Neural cell (in vitro differentiated cells): ENCODE measurements at regions not wholly inside any gene's neighbourhood (a gene's known extent, or its start where the extent isn't known, plus 50 kb on each side); places are given as distances from the start of the nearest gene placed in this dataset.

Experiments
- EP300 ChIP-seq: fragments of 450-650 bp; conservative IDR thresholded peaks from 2 replicates; pipeline ENCODE4 v1.6.1; 2014; ENCODE audit warnings: antibody characterized with exemption, mild to moderate bottlenecking, moderate library complexity; ENCODE audit not compliant: poor library complexity, severe bottlenecking
- EZH2 ChIP-seq: fragments of 200-600, 300-800 bp; shearing (Covaris generic), sonication (generic); IDR thresholded peaks from 2 replicates; pipeline ENCODE4 v1.6.1; 2014; ENCODE audit warnings: antibody characterized with exemption, low read length, borderline replicate concordance, mild to moderate bottlenecking; ENCODE audit not compliant: insufficient read depth, poor library complexity, severe bottlenecking
- POLR2AphosphoS5 ChIP-seq: IDR thresholded peaks from 2 replicates; pipeline ENCODE4 v1.6.1; 2012
- RAD21 ChIP-seq: fragments of 450-650 bp; conservative IDR thresholded peaks from 2 replicates; pipeline ENCODE4 v1.6.1; 2014; ENCODE audit warnings: antibody characterized with exemption, mild to moderate bottlenecking, moderate library complexity
- REST ChIP-seq: IDR thresholded peaks from 2 replicates; pipeline ENCODE4 v1.6.1; 2012; ENCODE audit warnings: borderline replicate concordance
- TAF1 ChIP-seq: IDR thresholded peaks from 2 replicates; pipeline ENCODE4 v1.6.1; 2012; ENCODE audit warnings: low read depth
- TF ChIP-seq, protein P1 (sequence below): fragments of 450-650 bp; IDR thresholded peaks from 2 replicates; pipeline ENCODE4 v1.5.1; 2014; ENCODE audit warnings: antibody characterized with exemption, mild to moderate bottlenecking, moderate library complexity; ENCODE audit not compliant: poor library complexity, severe bottlenecking

DNA sequence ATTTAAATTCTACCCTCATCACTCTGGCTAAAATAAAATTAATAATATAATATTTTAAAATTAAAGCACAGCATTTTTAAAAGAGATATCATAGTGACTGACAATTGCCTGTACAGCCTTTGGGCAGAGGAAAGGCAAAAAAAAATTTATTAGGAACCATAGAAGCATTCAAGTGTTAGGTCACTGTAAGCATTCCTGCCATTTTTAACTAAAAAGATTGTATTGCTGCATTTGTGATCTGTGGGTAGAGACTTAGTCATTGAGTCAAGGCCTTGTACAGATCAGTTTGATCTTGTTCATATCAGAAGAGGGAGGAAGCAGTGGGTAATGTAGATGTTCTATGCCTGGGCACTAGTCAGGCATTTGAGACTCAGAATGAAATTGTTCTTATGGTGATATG, 109.9 kb downstream of the LYPLAL1 start:
- TF ChIP-seq EP300 (no peak), EZH2 (no peak), POLR2AphosphoS5 (no peak), TAF1 (no peak), REST (no peak), RAD21 (no peak)
- TF ChIP-seq, protein P1, sequence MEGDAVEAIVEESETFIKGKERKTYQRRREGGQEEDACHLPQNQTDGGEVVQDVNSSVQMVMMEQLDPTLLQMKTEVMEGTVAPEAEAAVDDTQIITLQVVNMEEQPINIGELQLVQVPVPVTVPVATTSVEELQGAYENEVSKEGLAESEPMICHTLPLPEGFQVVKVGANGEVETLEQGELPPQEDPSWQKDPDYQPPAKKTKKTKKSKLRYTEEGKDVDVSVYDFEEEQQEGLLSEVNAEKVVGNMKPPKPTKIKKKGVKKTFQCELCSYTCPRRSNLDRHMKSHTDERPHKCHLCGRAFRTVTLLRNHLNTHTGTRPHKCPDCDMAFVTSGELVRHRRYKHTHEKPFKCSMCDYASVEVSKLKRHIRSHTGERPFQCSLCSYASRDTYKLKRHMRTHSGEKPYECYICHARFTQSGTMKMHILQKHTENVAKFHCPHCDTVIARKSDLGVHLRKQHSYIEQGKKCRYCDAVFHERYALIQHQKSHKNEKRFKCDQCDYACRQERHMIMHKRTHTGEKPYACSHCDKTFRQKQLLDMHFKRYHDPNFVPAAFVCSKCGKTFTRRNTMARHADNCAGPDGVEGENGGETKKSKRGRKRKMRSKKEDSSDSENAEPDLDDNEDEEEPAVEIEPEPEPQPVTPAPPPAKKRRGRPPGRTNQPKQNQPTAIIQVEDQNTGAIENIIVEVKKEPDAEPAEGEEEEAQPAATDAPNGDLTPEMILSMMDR: no peak
